CD14-positive monocyte (primary cell): ENCODE measurements at regions not wholly inside any gene's neighbourhood (a gene's known extent, or its start where the extent isn't known, plus 50 kb on each side); places are given as distances from the start of the nearest gene placed in this dataset.

Source experiments
- DNase-seq, 3 donors: peaks; one replicate each; pipeline ENCODE4 v3.0.0-alpha.2; 2011 to 2022
- H2AFZ ChIP-seq: 2 replicates; pipeline ENCODE4 v1.6.0; 2012; ENCODE audit warnings: mild to moderate bottlenecking, low read depth, low read length, inconsistent platforms; ENCODE audit not compliant: insufficient read depth, poor library complexity, severe bottlenecking
- H3K27ac ChIP-seq, 2 donors: 1 replicate in 1 of 2; 2 replicates in 1 of 2; pipeline ENCODE4 v1.5.1; 2012 to 2013; ENCODE audit warnings: low read length in 2 of 2, control low read depth in 1 of 2, inconsistent platforms in 1 of 2, low read depth in 1 of 2, mild to moderate bottlenecking in 1 of 2
- H3K27me3 ChIP-seq, 2 donors: one replicate each; pipeline versions ENCODE4 v1.6.0 to v1.6.1; 2011 to 2013; ENCODE audit warnings: low read length in 2 of 2; ENCODE audit not compliant: control insufficient read depth in 2 of 2, insufficient read depth in 2 of 2
- H3K36me3 ChIP-seq, 2 donors: replicated peaks in 1 of 2; 1 replicate in 1 of 2; 2 replicates in 1 of 2; pipeline versions ENCODE4 v1.5.1 to v1.6.1; 2012 to 2013; ENCODE audit warnings: low read length in 2 of 2, control low read depth in 1 of 2, inconsistent platforms in 1 of 2, mild to moderate bottlenecking in 1 of 2; ENCODE audit not compliant: insufficient read depth in 2 of 2, control insufficient read depth in 1 of 2
- H3K4me1 ChIP-seq, 2 donors: 1 replicate in 1 of 2; 2 replicates in 1 of 2; pipeline versions ENCODE4 v1.5.1 to v1.6.1; 2012 to 2013; ENCODE audit warnings: low read length in 2 of 2, control low read depth in 1 of 2, inconsistent platforms in 1 of 2, mild to moderate bottlenecking in 1 of 2, moderate library complexity in 1 of 2; ENCODE audit not compliant: insufficient read depth in 2 of 2, control insufficient read depth in 1 of 2
- H3K4me2 ChIP-seq: replicated peaks from 2 replicates; pipeline ENCODE3; 2012; ENCODE audit warnings: low read length, moderate library complexity, mild to moderate bottlenecking; ENCODE audit not compliant: poor library complexity, severe bottlenecking; ENCODE audit errors: extremely low read depth
- H3K4me3 ChIP-seq, 3 experiments: fragments of 200-600 bp in 1 of 3; sonication (generic) in 1 of 3; replicated peaks in 1 of 3; 1 replicate in 2 of 3; 2 replicates in 1 of 3; pipeline ENCODE4 v1.5.1; 2011 to 2013; ENCODE audit warnings: low read length in 3 of 3, mild to moderate bottlenecking in 3 of 3, control low read depth in 2 of 3, low read depth in 2 of 3, inconsistent platforms in 1 of 3, moderate library complexity in 1 of 3
- H3K79me2 ChIP-seq: 2 replicates; pipeline ENCODE4 v1.6.0; 2012; ENCODE audit warnings: mild to moderate bottlenecking, control low read depth, inconsistent platforms, low read length, moderate library complexity; ENCODE audit not compliant: insufficient read depth
- H3K9ac ChIP-seq: 2 replicates; pipeline ENCODE4 v1.6.0; 2017; ENCODE audit warnings: low read length, mild to moderate bottlenecking; ENCODE audit not compliant: insufficient read depth, poor library complexity, severe bottlenecking
- H3K9me3 ChIP-seq, 2 donors: replicated peaks in 1 of 2; 1 replicate in 1 of 2; 2 replicates in 1 of 2; pipeline versions ENCODE4 v1.5.1 to v1.6.1; 2012 to 2013; ENCODE audit warnings: low read length in 2 of 2, control low read depth in 1 of 2; ENCODE audit not compliant: control insufficient read depth in 1 of 2, insufficient read depth in 1 of 2
- H4K20me1 ChIP-seq: 2 replicates; pipeline ENCODE4 v1.6.0; 2012; ENCODE audit warnings: mild to moderate bottlenecking, low read length, control low read depth, moderate library complexity; ENCODE audit not compliant: insufficient read depth
- H3K27ac Mint-ChIP-seq, 7 donors: one replicate each; pipeline ENCODE4 v1.8.0; 2020; ENCODE audit warnings: mild to moderate bottlenecking in 7 of 7, mixed read lengths in 7 of 7, moderate library complexity in 6 of 7, inconsistent platforms in 2 of 7
- H3K27me3 Mint-ChIP-seq, 3 donors: one replicate each; pipeline ENCODE4 v1.8.0; 2021 to 2022; ENCODE audit warnings: low read depth in 3 of 3, mild to moderate bottlenecking in 3 of 3, mixed read lengths in 3 of 3, moderate library complexity in 3 of 3, inconsistent platforms in 1 of 3
- H3K36me3 Mint-ChIP-seq, 2 donors: one replicate each; pipeline ENCODE4 v1.8.0; 2020; ENCODE audit warnings: mixed read lengths in 2 of 2, inconsistent platforms in 1 of 2, mild to moderate bottlenecking in 1 of 2
- H3K4me1 Mint-ChIP-seq: one replicate; pipeline ENCODE4 v1.8.0; 2020; ENCODE audit warnings: mild to moderate bottlenecking, mixed read lengths
- H3K4me3 Mint-ChIP-seq, 2 donors: one replicate each; pipeline ENCODE4 v1.8.0; 2020; ENCODE audit warnings: mild to moderate bottlenecking in 2 of 2, mixed read lengths in 2 of 2, moderate library complexity in 1 of 2
- H3K9me3 Mint-ChIP-seq, 7 donors: one replicate each; pipeline ENCODE4 v1.8.0; 2020 to 2022; ENCODE audit warnings: mixed read lengths in 7 of 7, mild to moderate bottlenecking in 6 of 7, moderate library complexity in 6 of 7, inconsistent platforms in 2 of 7
- WGBS: methylation state at CpG from one replicate; pipeline ENCODE4 v1.1.5; 2013; ENCODE audit warnings: missing lambda C conversion rate; ENCODE audit not compliant: insufficient coverage; 5-methylcytosine and 5-hydroxymethylcytosine counted together
- intact Hi-C, 2 donors: fragments of 100-400 bp; cut with micrococcal nuclease; formaldehyde crosslinking; loops; one replicate each; pipeline versions ENCODE4 v1.15.0 to v1.15.1; 2023
- TF ChIP-seq, protein P1 (sequence below): fragments of 200-600 bp; IDR thresholded peaks from one replicate; pipeline ENCODE4 v1.8.0; 2022; ENCODE audit warnings: antibody characterized with exemption, mild to moderate bottlenecking

DNA sequence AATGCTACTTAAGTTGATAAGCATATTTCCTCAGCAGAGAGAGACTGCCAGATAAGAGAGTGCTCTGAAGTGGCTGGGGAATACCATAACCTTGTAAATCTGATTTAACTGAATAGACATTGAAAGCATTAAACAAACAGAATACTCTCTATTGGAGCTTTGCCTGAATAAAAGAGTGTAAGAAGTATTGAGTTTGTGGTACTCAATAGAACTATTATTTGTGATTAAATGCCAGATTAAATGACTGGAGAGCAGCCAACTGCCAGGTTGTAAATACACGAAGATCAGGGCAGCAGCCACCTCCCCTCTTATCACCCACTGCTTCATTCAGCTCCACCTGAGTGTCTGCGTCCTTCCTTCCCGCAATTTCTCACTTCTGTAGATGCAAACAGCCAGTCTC lies 373.6 kb downstream of the DCDC2C start:
- Mint-ChIP-seq H3K4me3 (no peak overlapping the region), H3K4me1 (no peaks in the 10 kb centered on the region), H3K9me3 (peaks cover 2 to 11% (median 8%) of the 10 kb centered on the region in 7 donors), H3K36me3 (no peaks in the 10 kb centered on the region), H3K27ac (no peak overlapping the region), H3K27me3 (no peaks in the 10 kb centered on the region)
- no peaks in the 10 kb centered on the region for H3K4me1 ChIP-seq
- H3K79me2 ChIP-seq, result no peaks in the 10 kb centered on the region
- H3K36me3 ChIP-seq, result no peaks in the 10 kb centered on the region
- H3K4me3 ChIP-seq, result no peak overlapping the region
- H2AFZ ChIP-seq, result no peak overlapping the region
- TF ChIP-seq, protein P1, sequence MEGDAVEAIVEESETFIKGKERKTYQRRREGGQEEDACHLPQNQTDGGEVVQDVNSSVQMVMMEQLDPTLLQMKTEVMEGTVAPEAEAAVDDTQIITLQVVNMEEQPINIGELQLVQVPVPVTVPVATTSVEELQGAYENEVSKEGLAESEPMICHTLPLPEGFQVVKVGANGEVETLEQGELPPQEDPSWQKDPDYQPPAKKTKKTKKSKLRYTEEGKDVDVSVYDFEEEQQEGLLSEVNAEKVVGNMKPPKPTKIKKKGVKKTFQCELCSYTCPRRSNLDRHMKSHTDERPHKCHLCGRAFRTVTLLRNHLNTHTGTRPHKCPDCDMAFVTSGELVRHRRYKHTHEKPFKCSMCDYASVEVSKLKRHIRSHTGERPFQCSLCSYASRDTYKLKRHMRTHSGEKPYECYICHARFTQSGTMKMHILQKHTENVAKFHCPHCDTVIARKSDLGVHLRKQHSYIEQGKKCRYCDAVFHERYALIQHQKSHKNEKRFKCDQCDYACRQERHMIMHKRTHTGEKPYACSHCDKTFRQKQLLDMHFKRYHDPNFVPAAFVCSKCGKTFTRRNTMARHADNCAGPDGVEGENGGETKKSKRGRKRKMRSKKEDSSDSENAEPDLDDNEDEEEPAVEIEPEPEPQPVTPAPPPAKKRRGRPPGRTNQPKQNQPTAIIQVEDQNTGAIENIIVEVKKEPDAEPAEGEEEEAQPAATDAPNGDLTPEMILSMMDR, result no peak
- peaks cover 5 to 7% of the 10 kb centered on the region in 2 donors for H3K9me3 ChIP-seq
- intact Hi-C loops, result no loop called here
- no peaks in the 10 kb centered on the region for H4K20me1 ChIP-seq
- DNase-seq, result no peak
- no peak overlapping the region for H3K9ac ChIP-seq
- H3K27me3 ChIP-seq, result no peaks in the 10 kb centered on the region
- WGBS, result 73% methylated on average over 3 of the region's 3 CpGs
- no peak overlapping the region for H3K4me2 ChIP-seq
- no peak overlapping the region for H3K27ac ChIP-seq

DNA sequence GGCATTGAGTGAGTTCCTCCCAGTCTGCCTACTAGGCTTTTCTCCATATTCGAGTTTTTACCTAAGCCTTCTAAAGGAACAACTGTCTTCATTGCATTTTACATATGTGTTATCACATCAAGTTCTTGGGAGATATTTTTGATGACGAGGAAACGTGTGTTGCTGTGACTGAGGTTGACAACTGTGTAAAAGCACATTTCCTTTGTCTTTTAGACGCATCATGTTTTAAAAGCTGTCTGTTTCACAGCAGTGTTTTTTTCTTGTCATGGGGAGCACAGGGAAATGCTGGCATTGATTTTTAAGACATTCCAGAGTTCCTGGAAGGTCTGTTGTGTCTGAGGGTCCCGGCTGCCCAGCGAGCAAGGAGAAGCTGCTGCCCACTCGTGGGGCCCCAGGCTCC lies 381.8 kb downstream of the DCDC2C start:
- no peaks in the 10 kb centered on the region for H3K36me3 Mint-ChIP-seq
- H3K4me3 ChIP-seq, result no peak overlapping the region

More for the DNA sequence above, 381.8 kb downstream of the DCDC2C start:
- Histone ChIP-seq H3K9me3 (peaks cover 0 to 16% of the 10 kb centered on the region in 2 donors), H3K9ac (no peak overlapping the region), H3K27me3 (no peaks in the 10 kb centered on the region), H3K27ac (no peak overlapping the region), H3K79me2 (no peaks in the 10 kb centered on the region), H3K4me2 (no peak overlapping the region), H4K20me1 (no peaks in the 10 kb centered on the region), H3K36me3 (no peaks in the 10 kb centered on the region), H3K4me1 (no peaks in the 10 kb centered on the region), H2AFZ (no peak overlapping the region)
- DNase-seq, result no peak
- Mint-ChIP-seq H3K4me1 (no peaks in the 10 kb centered on the region), H3K27ac (no peak overlapping the region), H3K9me3 (peaks cover 5 to 20% (median 11%) of the 10 kb centered on the region in 7 donors), H3K27me3 (peaks cover 0 to 1% (median 0%) of the 10 kb centered on the region in 3 donors), H3K4me3 (no peak overlapping the region)
- TF ChIP-seq, protein P1, result no peak
- intact Hi-C loops, result no loop called here
- WGBS, result 97% methylated on average over 5 of the region's 7 CpGs
